CD14-positive monocyte (primary cell): ENCODE measurements at regions not wholly inside any gene's neighbourhood (a gene's known extent, or its start where the extent isn't known, plus 50 kb on each side); places are given as distances from the start of the nearest gene placed in this dataset.

ENCODE experiments used
- DNase-seq, 3 donors: peaks; one replicate each; pipeline ENCODE4 v3.0.0-alpha.2; 2011 to 2022
- H2AFZ ChIP-seq: 2 replicates; pipeline ENCODE4 v1.6.0; 2012; ENCODE audit warnings: mild to moderate bottlenecking, low read depth, low read length, inconsistent platforms; ENCODE audit not compliant: insufficient read depth, poor library complexity, severe bottlenecking
- H3K27ac ChIP-seq, 2 donors: 1 replicate in 1 of 2; 2 replicates in 1 of 2; pipeline ENCODE4 v1.5.1; 2012 to 2013; ENCODE audit warnings: low read length in 2 of 2, control low read depth in 1 of 2, inconsistent platforms in 1 of 2, low read depth in 1 of 2, mild to moderate bottlenecking in 1 of 2
- H3K27me3 ChIP-seq, 2 donors: one replicate each; pipeline versions ENCODE4 v1.6.0 to v1.6.1; 2011 to 2013; ENCODE audit warnings: low read length in 2 of 2; ENCODE audit not compliant: control insufficient read depth in 2 of 2, insufficient read depth in 2 of 2
- H3K36me3 ChIP-seq, 2 donors: replicated peaks in 1 of 2; 1 replicate in 1 of 2; 2 replicates in 1 of 2; pipeline versions ENCODE4 v1.5.1 to v1.6.1; 2012 to 2013; ENCODE audit warnings: low read length in 2 of 2, control low read depth in 1 of 2, inconsistent platforms in 1 of 2, mild to moderate bottlenecking in 1 of 2; ENCODE audit not compliant: insufficient read depth in 2 of 2, control insufficient read depth in 1 of 2
- H3K4me1 ChIP-seq, 2 donors: 1 replicate in 1 of 2; 2 replicates in 1 of 2; pipeline versions ENCODE4 v1.5.1 to v1.6.1; 2012 to 2013; ENCODE audit warnings: low read length in 2 of 2, control low read depth in 1 of 2, inconsistent platforms in 1 of 2, mild to moderate bottlenecking in 1 of 2, moderate library complexity in 1 of 2; ENCODE audit not compliant: insufficient read depth in 2 of 2, control insufficient read depth in 1 of 2
- H3K4me2 ChIP-seq: replicated peaks from 2 replicates; pipeline ENCODE3; 2012; ENCODE audit warnings: low read length, moderate library complexity, mild to moderate bottlenecking; ENCODE audit not compliant: poor library complexity, severe bottlenecking; ENCODE audit errors: extremely low read depth
- H3K4me3 ChIP-seq, 3 experiments: fragments of 200-600 bp in 1 of 3; sonication (generic) in 1 of 3; replicated peaks in 1 of 3; 1 replicate in 2 of 3; 2 replicates in 1 of 3; pipeline ENCODE4 v1.5.1; 2011 to 2013; ENCODE audit warnings: low read length in 3 of 3, mild to moderate bottlenecking in 3 of 3, control low read depth in 2 of 3, low read depth in 2 of 3, inconsistent platforms in 1 of 3, moderate library complexity in 1 of 3
- H3K79me2 ChIP-seq: 2 replicates; pipeline ENCODE4 v1.6.0; 2012; ENCODE audit warnings: mild to moderate bottlenecking, control low read depth, inconsistent platforms, low read length, moderate library complexity; ENCODE audit not compliant: insufficient read depth
- H3K9ac ChIP-seq: 2 replicates; pipeline ENCODE4 v1.6.0; 2017; ENCODE audit warnings: low read length, mild to moderate bottlenecking; ENCODE audit not compliant: insufficient read depth, poor library complexity, severe bottlenecking
- H3K9me3 ChIP-seq, 2 donors: replicated peaks in 1 of 2; 1 replicate in 1 of 2; 2 replicates in 1 of 2; pipeline versions ENCODE4 v1.5.1 to v1.6.1; 2012 to 2013; ENCODE audit warnings: low read length in 2 of 2, control low read depth in 1 of 2; ENCODE audit not compliant: control insufficient read depth in 1 of 2, insufficient read depth in 1 of 2
- H4K20me1 ChIP-seq: 2 replicates; pipeline ENCODE4 v1.6.0; 2012; ENCODE audit warnings: mild to moderate bottlenecking, low read length, control low read depth, moderate library complexity; ENCODE audit not compliant: insufficient read depth
- H3K27ac Mint-ChIP-seq, 7 donors: one replicate each; pipeline ENCODE4 v1.8.0; 2020; ENCODE audit warnings: mild to moderate bottlenecking in 7 of 7, mixed read lengths in 7 of 7, moderate library complexity in 6 of 7, inconsistent platforms in 2 of 7
- H3K27me3 Mint-ChIP-seq, 3 donors: one replicate each; pipeline ENCODE4 v1.8.0; 2021 to 2022; ENCODE audit warnings: low read depth in 3 of 3, mild to moderate bottlenecking in 3 of 3, mixed read lengths in 3 of 3, moderate library complexity in 3 of 3, inconsistent platforms in 1 of 3
- H3K36me3 Mint-ChIP-seq, 2 donors: one replicate each; pipeline ENCODE4 v1.8.0; 2020; ENCODE audit warnings: mixed read lengths in 2 of 2, inconsistent platforms in 1 of 2, mild to moderate bottlenecking in 1 of 2
- H3K4me1 Mint-ChIP-seq: one replicate; pipeline ENCODE4 v1.8.0; 2020; ENCODE audit warnings: mild to moderate bottlenecking, mixed read lengths
- H3K4me3 Mint-ChIP-seq, 2 donors: one replicate each; pipeline ENCODE4 v1.8.0; 2020; ENCODE audit warnings: mild to moderate bottlenecking in 2 of 2, mixed read lengths in 2 of 2, moderate library complexity in 1 of 2
- H3K9me3 Mint-ChIP-seq, 7 donors: one replicate each; pipeline ENCODE4 v1.8.0; 2020 to 2022; ENCODE audit warnings: mixed read lengths in 7 of 7, mild to moderate bottlenecking in 6 of 7, moderate library complexity in 6 of 7, inconsistent platforms in 2 of 7
- CTCF ChIP-seq: fragments of 200-600 bp; IDR thresholded peaks from one replicate; pipeline ENCODE4 v1.8.0; 2022; ENCODE audit warnings: antibody characterized with exemption, mild to moderate bottlenecking
- WGBS: methylation state at CpG from one replicate; pipeline ENCODE4 v1.1.5; 2013; ENCODE audit warnings: missing lambda C conversion rate; ENCODE audit not compliant: insufficient coverage; 5-methylcytosine and 5-hydroxymethylcytosine counted together
- intact Hi-C, 2 donors: fragments of 100-400 bp; cut with micrococcal nuclease; formaldehyde crosslinking; loops; one replicate each; pipeline versions ENCODE4 v1.15.0 to v1.15.1; 2023

GRCh38 chrX:4239650-4240540, 526.4 kb upstream of the PRKX start:
- Histone ChIP-seq H2AFZ (no peak overlapping the region), H3K9me3 (peaks cover 33 to 49% of the 10 kb centered on the region in 2 donors), H3K9ac (no peak overlapping the region), H3K4me1 (no peaks in the 10 kb centered on the region), H3K4me2 (no peak overlapping the region), H3K36me3 (no peaks in the 10 kb centered on the region), H3K27ac (peak overlapping the region in 1 of 2 donors; percentile 50), H3K4me3 (peak overlapping the region in 1 of 3 experiments; percentile 35), H4K20me1 (no peaks in the 10 kb centered on the region), H3K27me3 (no peaks in the 10 kb centered on the region), H3K79me2 (no peaks in the 10 kb centered on the region)
- Mint-ChIP-seq H3K4me1 (no peaks in the 10 kb centered on the region), H3K27ac (no peak overlapping the region), H3K9me3 (peaks cover 2 to 9% (median 4%) of the 10 kb centered on the region in 7 donors), H3K36me3 (no peaks in the 10 kb centered on the region), H3K27me3 (no peaks in the 10 kb centered on the region), H3K4me3 (no peak overlapping the region)
- peak in 1 of 3 donors; percentile 30 for DNase-seq
- 20% methylated on average over 3 of the region's 5 CpGs for WGBS
- TF ChIP-seq CTCF = no peak
- intact Hi-C loops = no loop called here

- H3K27me3 ChIP-seq = no peaks in the 10 kb centered on the region
- no peak overlapping the region for H3K4me2 ChIP-seq
- no CpG with 5 or more reads among the region's 3 CpGs for WGBS
- no peaks in the 10 kb centered on the region for H4K20me1 ChIP-seq
- no peak overlapping the region for H2AFZ ChIP-seq
- Mint-ChIP-seq H3K36me3 (no peaks in the 10 kb centered on the region), H3K27me3 (no peaks in the 10 kb centered on the region), H3K4me1 (no peaks in the 10 kb centered on the region), H3K27ac (no peak overlapping the region), H3K4me3 (no peak overlapping the region), H3K9me3 (peaks cover 2 to 9% (median 4%) of the 10 kb centered on the region in 7 donors)
- H3K27ac ChIP-seq = no peak overlapping the region
- H3K4me3 ChIP-seq = peak overlapping the region in 1 of 3 experiments; percentile 35
- H3K36me3 ChIP-seq = no peaks in the 10 kb centered on the region
- no peak for TF ChIP-seq CTCF
- H3K79me2 ChIP-seq = no peaks in the 10 kb centered on the region
- no peak overlapping the region for H3K9ac ChIP-seq
- intact Hi-C loops = no loop called here
- peaks cover 33 to 49% of the 10 kb centered on the region in 2 donors for H3K9me3 ChIP-seq
- no peak for DNase-seq
- no peaks in the 10 kb centered on the region for H3K4me1 ChIP-seq
Measured at GRCh38 chrX:4238916-4239315, 525.5 kb upstream of the PRKX start.
